ENCODE measurements at regions not wholly inside any gene's neighbourhood (a gene's known extent, or its start where the extent isn't known, plus 50 kb on each side); places are given as distances from the start of the nearest gene placed in this dataset.

- Mint-ChIP-seq H3K4me3 (no peak overlapping the region), H3K9me3 (peaks cover 7% of the 10 kb centered on the region; the same call in 1 of the 2 replicates), H3K36me3 (ENCODE audit: low read depth) (no peaks in the 10 kb centered on the region), H3K27me3 (ENCODE audit: insufficient read depth) (peaks cover 2% of the 10 kb centered on the region; the same call in 1 of the 2 replicates), H3K27ac (no peak overlapping the region), H3K4me1 (ENCODE audit: low read depth) (peaks cover 14% of the 10 kb centered on the region)
- TF ChIP-seq CTCF (IDR thresholded peaks at IDR 0.05) = no peak
- no peak for DNase-seq
Observed at GRCh38 chr16:51815523-51815922, 664.5 kb upstream of the SALL1 start.

- no peak for DNase-seq
- no peaks in the 10 kb centered on the region for H3K36me3 Mint-ChIP-seq (ENCODE audit: low read depth)
- H3K4me3 Mint-ChIP-seq = no peak overlapping the region
- peaks cover 7% of the 10 kb centered on the region; the same call in 1 of the 2 replicates for H3K9me3 Mint-ChIP-seq
- H3K4me1 Mint-ChIP-seq (ENCODE audit: low read depth) = peaks cover 14% of the 10 kb centered on the region
- TF ChIP-seq CTCF (IDR thresholded peaks at IDR 0.05) = no peak
- H3K27me3 Mint-ChIP-seq (ENCODE audit: insufficient read depth) = peaks cover 2% of the 10 kb centered on the region
- H3K27ac Mint-ChIP-seq = no peak overlapping the region
Observed at GRCh38 chr16:51814617-51815016, 663.5 kb upstream of the SALL1 start.

- Mint-ChIP-seq H3K4me1 (ENCODE audit: low read depth) (peaks cover 12% of the 10 kb centered on the region), H3K27ac (no peak overlapping the region), H3K4me3 (no peak overlapping the region), H3K27me3 (ENCODE audit: insufficient read depth) (peaks cover 2% of the 10 kb centered on the region), H3K9me3 (peaks cover 7% of the 10 kb centered on the region; the same call in 1 of the 2 replicates), H3K36me3 (ENCODE audit: low read depth) (no peaks in the 10 kb centered on the region)
- no peak for DNase-seq
- peak; percentile 46; the same call in 1 of the 2 replicates for TF ChIP-seq CTCF (IDR thresholded peaks at IDR 0.05)
Observed at GRCh38 chr16:51813609-51814008, 662.5 kb upstream of the SALL1 start.

GRCh38 chr16:51812945-51813344, 661.9 kb upstream of the SALL1 start:
- H3K27me3 Mint-ChIP-seq (ENCODE audit: insufficient read depth) = peaks cover 4% of the 10 kb centered on the region
- DNase-seq = no peak
- TF ChIP-seq CTCF (IDR thresholded peaks at IDR 0.05) = no peak
- H3K27ac Mint-ChIP-seq = no peak overlapping the region
- H3K4me3 Mint-ChIP-seq = no peak overlapping the region
- peaks cover 8% of the 10 kb centered on the region; the same call in 1 of the 2 replicates for H3K4me1 Mint-ChIP-seq (ENCODE audit: low read depth)
- no peaks in the 10 kb centered on the region for H3K36me3 Mint-ChIP-seq (ENCODE audit: low read depth)
- H3K9me3 Mint-ChIP-seq = peaks cover 7% of the 10 kb centered on the region; the same call in 1 of the 2 replicates

GRCh38 chr16:51807551-51807950, 656.5 kb upstream of the SALL1 start:
- Mint-ChIP-seq H3K27me3 (ENCODE audit: insufficient read depth) (peaks cover 2% of the 10 kb centered on the region), H3K9me3 (no peaks in the 10 kb centered on the region), H3K4me3 (no peak overlapping the region), H3K36me3 (ENCODE audit: low read depth) (no peaks in the 10 kb centered on the region), H3K4me1 (ENCODE audit: low read depth) (no peaks in the 10 kb centered on the region), H3K27ac (no peak overlapping the region)
- no peak for DNase-seq
- no peak for TF ChIP-seq CTCF (IDR thresholded peaks at IDR 0.05)

- no peak overlapping the region for H3K27ac Mint-ChIP-seq
- H3K4me3 Mint-ChIP-seq = no peak overlapping the region
- H3K36me3 Mint-ChIP-seq (ENCODE audit: low read depth) = no peaks in the 10 kb centered on the region
- H3K9me3 Mint-ChIP-seq = no peaks in the 10 kb centered on the region
- TF ChIP-seq CTCF (IDR thresholded peaks at IDR 0.05) = no peak
- peaks cover under 1% of the 10 kb centered on the region; the same call in 1 of the 2 replicates for H3K27me3 Mint-ChIP-seq (ENCODE audit: insufficient read depth)
- no peaks in the 10 kb centered on the region for H3K4me1 Mint-ChIP-seq (ENCODE audit: low read depth)
- DNase-seq = no peak
Observed at GRCh38 chr16:51801635-51802034, 650.6 kb upstream of the SALL1 start.

Data from HFFc6 (cell line).